Upper lobe of left lung (tissue), 4 donors: ENCODE measurements at regions not wholly inside any gene's neighbourhood (a gene's known extent, or its start where the extent isn't known, plus 50 kb on each side); places are given as distances from the start of the nearest gene placed in this dataset.

Experiments
- POLR2A ChIP-seq, 4 donors: fragments of 450-650 bp; IDR thresholded peaks; one replicate each; pipeline ENCODE4 v1.5.1; 2016 to 2017; ENCODE audit warnings: antibody characterized with exemption in 4 of 4, mild to moderate bottlenecking in 2 of 4
- TF ChIP-seq, protein P1 (sequence below), 6 experiments: fragments of 450-650 bp in 4 of 6; fragments of 200-600 bp in 2 of 6; sonication (generic) in 2 of 6; IDR thresholded peaks; one replicate each; pipeline ENCODE4 v1.5.1; 2016 to 2019; ENCODE audit warnings: antibody characterized with exemption in 6 of 6

DNA sequence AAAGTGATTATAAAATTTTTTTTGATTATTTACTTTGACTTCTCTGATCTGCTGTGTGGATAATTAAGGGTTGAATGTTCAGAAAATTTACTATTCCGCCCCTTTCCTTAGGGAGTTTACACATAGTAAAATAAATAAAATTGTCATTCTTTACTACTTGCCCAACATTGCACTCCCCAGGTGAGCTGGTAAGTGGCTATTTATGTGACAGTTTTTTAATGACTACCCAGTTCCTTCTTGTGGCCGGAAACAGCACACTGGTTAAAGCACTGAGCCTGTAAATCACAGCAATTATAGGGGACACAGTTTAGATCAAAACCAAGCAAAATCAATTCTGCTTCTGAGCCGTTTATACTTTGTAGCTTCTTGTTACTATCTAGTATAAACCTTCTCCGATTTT, 158.1 kb downstream of the FHIP1A start:
- TF ChIP-seq, protein P1, sequence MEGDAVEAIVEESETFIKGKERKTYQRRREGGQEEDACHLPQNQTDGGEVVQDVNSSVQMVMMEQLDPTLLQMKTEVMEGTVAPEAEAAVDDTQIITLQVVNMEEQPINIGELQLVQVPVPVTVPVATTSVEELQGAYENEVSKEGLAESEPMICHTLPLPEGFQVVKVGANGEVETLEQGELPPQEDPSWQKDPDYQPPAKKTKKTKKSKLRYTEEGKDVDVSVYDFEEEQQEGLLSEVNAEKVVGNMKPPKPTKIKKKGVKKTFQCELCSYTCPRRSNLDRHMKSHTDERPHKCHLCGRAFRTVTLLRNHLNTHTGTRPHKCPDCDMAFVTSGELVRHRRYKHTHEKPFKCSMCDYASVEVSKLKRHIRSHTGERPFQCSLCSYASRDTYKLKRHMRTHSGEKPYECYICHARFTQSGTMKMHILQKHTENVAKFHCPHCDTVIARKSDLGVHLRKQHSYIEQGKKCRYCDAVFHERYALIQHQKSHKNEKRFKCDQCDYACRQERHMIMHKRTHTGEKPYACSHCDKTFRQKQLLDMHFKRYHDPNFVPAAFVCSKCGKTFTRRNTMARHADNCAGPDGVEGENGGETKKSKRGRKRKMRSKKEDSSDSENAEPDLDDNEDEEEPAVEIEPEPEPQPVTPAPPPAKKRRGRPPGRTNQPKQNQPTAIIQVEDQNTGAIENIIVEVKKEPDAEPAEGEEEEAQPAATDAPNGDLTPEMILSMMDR (IDR thresholded peaks at IDR 0.05): no peak
- TF ChIP-seq POLR2A (IDR thresholded peaks at IDR 0.05): no peak
